HTR-8/SVneo (cell line): ENCODE measurements at regions not wholly inside any gene's neighbourhood (a gene's known extent, or its start where the extent isn't known, plus 50 kb on each side); places are given as distances from the start of the nearest gene placed in this dataset.
A peak's percentile ranks its signal among the peaks of the same experiment; 100 is the strongest.

Experiments used
- DNase-seq: peaks from one replicate; pipeline ENCODE4 v3.0.0; 2011; ENCODE audit warnings: low spot score, mixed read lengths; ENCODE audit not compliant: insufficient read length
- FAIRE-seq: peaks from 2 replicates; lab custom pipeline; 2011; peaks lifted over from hg19 to GRCh38; lab: Jason Lieb, UNC

- FAIRE-seq (no peak), DNase-seq (no peak)
Measured at GRCh38 chr1:209387271-209387968, 196.1 kb upstream of the CAMK1G start.

GRCh38 chr1:209387969-209388329 lies 195.6 kb upstream of the CAMK1G start:
- peak; percentile 65 for FAIRE-seq
- no peak for DNase-seq

- FAIRE-seq (no peak), DNase-seq (no peak)
Measured at GRCh38 chr1:209388358-209388757, 195.2 kb upstream of the CAMK1G start.

GRCh38 chr1:209389258-209389657 lies 194.3 kb upstream of the CAMK1G start:
- FAIRE-seq (peak; percentile 91), DNase-seq (peak; percentile 64)

GRCh38 chr1:209389975-209390374 lies 193.5 kb upstream of the CAMK1G start:
- FAIRE-seq, result no peak
- no peak for DNase-seq

- DNase-seq (no peak), FAIRE-seq (no peak)
Measured at GRCh38 chr1:209390764-209391163, 192.8 kb upstream of the CAMK1G start.

GRCh38 chr1:209391792-209392191 lies 191.7 kb upstream of the CAMK1G start:
- FAIRE-seq (no peak), DNase-seq (no peak)

- DNase-seq (no peak), FAIRE-seq (no peak)
Measured at GRCh38 chr1:209395169-209395568, 188.3 kb upstream of the CAMK1G start.

- FAIRE-seq, result no peak
- no peak for DNase-seq
Measured at GRCh38 chr1:209397371-209397770, 186.1 kb upstream of the CAMK1G start.

GRCh38 chr1:209397910-209398309 lies 185.6 kb upstream of the CAMK1G start:
- no peak for DNase-seq
- FAIRE-seq, result no peak

- DNase-seq (peak; percentile 66), FAIRE-seq (peak; percentile 69)
Measured at GRCh38 chr1:209398313-209398991, 185.1 kb upstream of the CAMK1G start.

GRCh38 chr1:209399800-209400199 lies 183.7 kb upstream of the CAMK1G start:
- FAIRE-seq, result no peak

GRCh38 chr1:209400351-209401220 lies 182.9 kb upstream of the CAMK1G start:
- DNase-seq (no peak), FAIRE-seq (no peak)

More at GRCh38 chr1:209399800-209400199, 183.7 kb upstream of the CAMK1G start:
- DNase-seq, result no peak

GRCh38 chr1:209402697-209403096 lies 180.8 kb upstream of the CAMK1G start:
- no peak for FAIRE-seq

GRCh38 chr1:209403921-209404320 lies 179.6 kb upstream of the CAMK1G start:
- FAIRE-seq, result no peak
- DNase-seq, result no peak

More at GRCh38 chr1:209402697-209403096, 180.8 kb upstream of the CAMK1G start:
- no peak for DNase-seq

- FAIRE-seq, result peak; percentile 20
- DNase-seq, result no peak
Measured at GRCh38 chr1:209404577-209404976, 178.9 kb upstream of the CAMK1G start.

GRCh38 chr1:209405183-209405814 lies 178.2 kb upstream of the CAMK1G start:
- FAIRE-seq (no peak), DNase-seq (no peak)

- DNase-seq, result no peak
- FAIRE-seq, result no peak
Measured at GRCh38 chr1:209406168-209406567, 177.3 kb upstream of the CAMK1G start.

- no peak for FAIRE-seq
Measured at GRCh38 chr1:209406595-209406994, 176.9 kb upstream of the CAMK1G start.

GRCh38 chr1:209409780-209410179 lies 173.7 kb upstream of the CAMK1G start:
- FAIRE-seq (no peak), DNase-seq (no peak)

More at GRCh38 chr1:209406595-209406994, 176.9 kb upstream of the CAMK1G start:
- no peak for DNase-seq
